Osteocyte (in vitro differentiated cells): ENCODE measurements at regions not wholly inside any gene's neighbourhood (a gene's known extent, or its start where the extent isn't known, plus 50 kb on each side); places are given as distances from the start of the nearest gene placed in this dataset.

Experiments used
- DNase-seq: peaks from one replicate; pipeline ENCODE4 v3.0.0; 2021; ENCODE audit warnings: mixed read lengths; ENCODE audit not compliant: unreplicated experiment; ENCODE audit errors: extremely low spot score
- H3K27ac Mint-ChIP-seq: one replicate; pipeline ENCODE4 v1.8.0; 2021; ENCODE audit warnings: mild to moderate bottlenecking, mixed read lengths; ENCODE audit not compliant: unreplicated experiment
- H3K27me3 Mint-ChIP-seq: one replicate; pipeline ENCODE4 v1.8.0; 2021; ENCODE audit warnings: mixed read lengths; ENCODE audit not compliant: unreplicated experiment
- H3K36me3 Mint-ChIP-seq: one replicate; pipeline ENCODE4 v1.8.0; 2021; ENCODE audit warnings: mixed read lengths; ENCODE audit not compliant: unreplicated experiment
- H3K4me1 Mint-ChIP-seq: one replicate; pipeline ENCODE4 v1.8.0; 2021; ENCODE audit warnings: mixed read lengths; ENCODE audit not compliant: unreplicated experiment
- H3K4me3 Mint-ChIP-seq: one replicate; pipeline ENCODE4 v1.8.0; 2021; ENCODE audit warnings: mild to moderate bottlenecking, moderate library complexity, mixed read lengths; ENCODE audit not compliant: unreplicated experiment
- H3K9me3 Mint-ChIP-seq: one replicate; pipeline ENCODE4 v1.8.0; 2021; ENCODE audit warnings: mixed read lengths; ENCODE audit not compliant: unreplicated experiment
- TF ChIP-seq, protein P1 (sequence below): fragments of 200-600 bp; sonication (generic); IDR thresholded peaks from 2 replicates; pipeline ENCODE4 v1.5.0; 2021; ENCODE audit warnings: antibody characterized with exemption, mild to moderate bottlenecking, moderate library complexity

DNA sequence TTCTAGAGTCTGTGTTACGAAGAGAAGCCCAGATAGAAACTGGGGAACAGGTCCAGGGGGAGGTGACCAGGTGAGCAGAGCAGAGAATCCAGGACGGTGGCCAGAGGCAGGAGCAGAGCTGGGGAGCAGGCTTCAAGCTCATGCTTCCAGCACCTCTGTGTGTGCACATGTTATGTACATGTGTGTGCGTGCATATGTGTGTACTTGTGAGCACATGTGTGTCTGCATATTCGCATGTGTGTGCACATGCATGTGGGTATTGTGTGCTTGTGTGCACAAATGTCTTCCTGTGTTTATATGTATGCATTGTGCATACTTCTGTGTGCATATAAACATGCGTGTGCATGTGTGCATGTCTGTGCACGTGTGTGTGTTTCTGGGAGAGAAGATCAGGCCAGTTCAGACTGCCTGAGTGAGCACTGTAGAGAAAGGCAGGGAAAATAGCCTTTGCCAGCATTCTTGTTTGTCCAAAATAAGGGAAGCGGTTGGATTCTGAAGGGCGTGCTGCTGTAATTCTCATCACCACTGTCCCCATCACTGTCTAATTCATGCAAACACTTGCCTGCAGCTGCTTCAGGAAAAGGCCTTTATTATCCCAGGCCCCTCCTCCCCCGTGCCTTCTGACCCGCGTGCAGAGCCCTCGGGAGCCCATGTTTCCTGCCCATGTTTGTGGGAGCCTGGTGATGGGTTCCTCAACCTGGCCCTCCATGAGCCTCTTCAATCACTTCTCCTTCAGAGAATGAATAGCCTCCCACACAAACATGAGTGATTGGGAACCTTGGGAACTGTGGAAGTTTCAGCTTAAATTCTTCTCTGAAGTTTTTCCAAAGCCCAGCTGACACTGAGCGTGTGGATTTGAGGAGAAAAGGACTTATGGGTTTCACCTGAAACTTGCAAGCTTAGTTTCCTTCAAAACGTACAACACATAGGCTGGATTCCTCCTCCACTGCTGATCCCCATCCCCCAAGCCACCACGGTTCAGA, 161.7 kb upstream of the AFDN start:
- H3K27ac Mint-ChIP-seq, result no peak overlapping the region
- no peaks in the 10 kb centered on the region for H3K36me3 Mint-ChIP-seq
- H3K9me3 Mint-ChIP-seq, result no peaks in the 10 kb centered on the region
- no peak overlapping the region for H3K4me3 Mint-ChIP-seq
- no peak for DNase-seq
- peaks cover 25% of the 10 kb centered on the region for H3K27me3 Mint-ChIP-seq
- H3K4me1 Mint-ChIP-seq, result peaks cover 9% of the 10 kb centered on the region
- TF ChIP-seq, protein P1, sequence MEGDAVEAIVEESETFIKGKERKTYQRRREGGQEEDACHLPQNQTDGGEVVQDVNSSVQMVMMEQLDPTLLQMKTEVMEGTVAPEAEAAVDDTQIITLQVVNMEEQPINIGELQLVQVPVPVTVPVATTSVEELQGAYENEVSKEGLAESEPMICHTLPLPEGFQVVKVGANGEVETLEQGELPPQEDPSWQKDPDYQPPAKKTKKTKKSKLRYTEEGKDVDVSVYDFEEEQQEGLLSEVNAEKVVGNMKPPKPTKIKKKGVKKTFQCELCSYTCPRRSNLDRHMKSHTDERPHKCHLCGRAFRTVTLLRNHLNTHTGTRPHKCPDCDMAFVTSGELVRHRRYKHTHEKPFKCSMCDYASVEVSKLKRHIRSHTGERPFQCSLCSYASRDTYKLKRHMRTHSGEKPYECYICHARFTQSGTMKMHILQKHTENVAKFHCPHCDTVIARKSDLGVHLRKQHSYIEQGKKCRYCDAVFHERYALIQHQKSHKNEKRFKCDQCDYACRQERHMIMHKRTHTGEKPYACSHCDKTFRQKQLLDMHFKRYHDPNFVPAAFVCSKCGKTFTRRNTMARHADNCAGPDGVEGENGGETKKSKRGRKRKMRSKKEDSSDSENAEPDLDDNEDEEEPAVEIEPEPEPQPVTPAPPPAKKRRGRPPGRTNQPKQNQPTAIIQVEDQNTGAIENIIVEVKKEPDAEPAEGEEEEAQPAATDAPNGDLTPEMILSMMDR, result no peak

DNA sequence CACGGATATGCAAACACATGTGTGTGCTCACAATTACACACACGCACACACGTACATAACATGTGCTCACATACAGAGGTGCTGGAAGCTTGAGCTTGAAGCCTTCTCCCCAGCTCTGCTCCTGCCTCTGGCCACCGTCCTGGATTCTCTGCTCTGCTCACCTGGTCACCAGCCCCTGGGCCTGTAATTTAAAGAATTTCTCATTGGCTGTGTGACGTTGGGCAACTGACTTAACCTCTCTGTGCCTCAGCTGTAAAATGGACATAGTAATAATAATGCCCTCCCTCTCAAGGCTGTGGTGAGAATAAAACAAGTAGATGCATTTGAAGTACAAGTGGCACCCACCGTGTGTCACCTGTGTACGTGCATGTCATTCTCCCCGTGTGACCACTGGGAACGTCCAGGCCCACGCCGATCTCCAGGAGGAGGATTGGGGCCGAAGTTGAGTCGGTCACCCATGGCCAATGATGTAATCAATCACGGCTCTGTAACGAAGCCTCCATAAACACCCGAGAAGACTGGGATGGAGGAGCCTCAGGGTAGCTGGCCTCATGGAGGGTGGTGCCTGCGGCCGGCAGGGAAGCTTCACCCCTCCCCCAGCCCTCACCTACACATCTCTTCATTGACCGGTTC, 160.9 kb upstream of the AFDN start:
- H3K27me3 Mint-ChIP-seq, result peaks cover 25% of the 10 kb centered on the region
- DNase-seq, result no peak
- H3K4me3 Mint-ChIP-seq, result no peak overlapping the region
- peaks cover 9% of the 10 kb centered on the region for H3K4me1 Mint-ChIP-seq
- no peaks in the 10 kb centered on the region for H3K36me3 Mint-ChIP-seq
- TF ChIP-seq, protein P1, result no peak
- H3K27ac Mint-ChIP-seq, result no peak overlapping the region
- H3K9me3 Mint-ChIP-seq, result no peaks in the 10 kb centered on the region

DNA sequence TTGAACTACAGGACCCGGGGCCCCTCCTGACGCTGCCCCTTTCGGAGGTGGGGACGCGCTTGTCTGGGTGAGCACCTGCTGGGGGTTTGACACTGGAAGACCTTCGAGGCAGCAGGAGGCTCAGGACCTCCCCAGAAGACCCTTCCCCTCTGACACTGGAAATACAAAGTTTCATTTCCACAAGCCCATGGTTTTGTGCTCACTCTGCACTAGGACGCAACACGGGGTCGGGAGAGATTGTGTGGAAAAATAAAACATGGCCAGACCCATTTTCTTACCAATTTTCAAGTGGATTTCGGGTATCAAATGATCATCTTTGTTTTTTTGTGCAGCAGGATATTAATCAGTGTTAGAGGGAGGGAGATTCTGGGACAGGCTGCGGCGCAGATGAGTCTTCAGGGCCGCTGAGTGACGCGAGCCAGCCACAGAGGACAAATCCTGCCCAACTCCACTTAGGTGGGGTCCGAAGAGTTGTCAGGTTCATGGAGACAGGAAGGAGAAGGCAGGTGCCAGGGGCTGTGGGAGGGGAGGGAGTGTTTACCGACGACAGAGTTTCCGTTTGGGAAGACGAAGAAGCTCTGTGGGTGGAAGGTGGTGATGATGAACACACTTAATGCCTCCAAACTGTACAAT, 160.0 kb upstream of the AFDN start:
- H3K9me3 Mint-ChIP-seq, result peaks cover 2% of the 10 kb centered on the region
- H3K27me3 Mint-ChIP-seq, result peaks cover 25% of the 10 kb centered on the region
- TF ChIP-seq, protein P1, result no peak
- no peaks in the 10 kb centered on the region for H3K36me3 Mint-ChIP-seq
- DNase-seq, result no peak
- peaks cover 6% of the 10 kb centered on the region for H3K4me1 Mint-ChIP-seq
- no peak overlapping the region for H3K4me3 Mint-ChIP-seq
- H3K27ac Mint-ChIP-seq, result no peak overlapping the region

DNA sequence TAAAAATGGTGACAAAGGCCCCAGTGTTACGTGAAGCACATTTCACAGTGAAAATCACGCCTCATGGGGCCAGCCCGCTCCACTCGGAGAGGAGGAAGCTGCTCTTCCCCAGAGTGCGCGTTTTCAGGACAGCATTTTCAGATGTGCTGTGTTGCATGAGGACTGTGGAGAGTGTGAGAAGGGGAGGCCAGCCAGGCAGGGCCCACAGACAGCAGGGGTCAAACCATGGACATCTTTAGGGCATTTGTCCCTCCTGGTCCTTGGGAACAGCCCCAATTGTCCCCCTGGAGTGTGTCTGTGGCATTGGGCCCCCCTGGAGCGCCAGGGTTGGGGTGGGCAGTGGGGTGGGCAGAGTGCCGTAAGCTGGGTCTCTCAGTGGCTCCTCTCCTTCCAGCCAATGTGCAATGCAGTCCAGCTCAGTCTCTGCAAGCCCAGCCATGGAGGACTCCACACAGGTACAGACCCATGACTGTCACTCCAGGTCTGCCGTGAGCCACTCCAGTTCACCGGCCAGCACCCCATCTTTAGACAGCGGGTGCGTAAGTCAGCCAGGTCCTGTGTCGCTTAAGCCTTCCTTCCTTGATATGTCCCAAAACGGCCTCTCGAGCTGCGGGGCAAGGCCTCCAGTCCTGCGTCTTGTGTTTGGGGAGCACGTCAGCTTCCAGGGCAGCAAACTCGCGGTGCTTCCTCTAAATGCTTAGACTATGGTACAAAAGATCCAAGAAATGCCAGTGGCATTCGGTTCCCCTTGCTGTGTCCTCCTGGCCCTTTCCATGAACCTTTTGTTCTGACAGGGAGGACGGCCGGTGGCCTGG, 159.3 kb upstream of the AFDN start:
- TF ChIP-seq, protein P1, result no peak
- no peak for DNase-seq
- peaks cover 2% of the 10 kb centered on the region for H3K4me1 Mint-ChIP-seq
- H3K27me3 Mint-ChIP-seq, result peaks cover 25% of the 10 kb centered on the region
- H3K9me3 Mint-ChIP-seq, result peaks cover 4% of the 10 kb centered on the region
- H3K4me3 Mint-ChIP-seq, result no peak overlapping the region
- no peaks in the 10 kb centered on the region for H3K36me3 Mint-ChIP-seq
- no peak overlapping the region for H3K27ac Mint-ChIP-seq
